ENCODE measurements at regions not wholly inside any gene's neighbourhood (a gene's known extent, or its start where the extent isn't known, plus 50 kb on each side); places are given as distances from the start of the nearest gene placed in this dataset.

GRCh38 chr3:152760024-152760563 lies 74.8 kb upstream of the P2RY1 start:
- Histone ChIP-seq H3K9ac (ENCODE audit: insufficient read depth in 1 of 2, low read depth in 2 of 2, low read length in 2 of 2) (no peak overlapping the region), H3K79me2 (ENCODE audit: control insufficient read depth, insufficient read depth, low read length) (no peaks in the 10 kb centered on the region), H3K9me1 (ENCODE audit: control insufficient read depth, insufficient read depth, low read length) (no peaks in the 10 kb centered on the region), H3K4me2 (ENCODE audit: insufficient read depth, low read length) (no peak overlapping the region), H2AFZ (ENCODE audit: low read depth, low read length) (no peak overlapping the region), H3K4me1 (replicated peaks in 1 of 2; ENCODE audit: control insufficient read depth in 2 of 2, insufficient read depth in 2 of 2, low read length in 2 of 2) (no peaks in the 10 kb centered on the region), H3K36me3 (ENCODE audit: control insufficient read depth, insufficient read depth, low read length) (no peaks in the 10 kb centered on the region), H3K4me3 (no peak overlapping the region), H3K27me3 (ENCODE audit: control insufficient read depth in 2 of 2, insufficient read depth in 2 of 2, low read length in 2 of 2) (no peaks in the 10 kb centered on the region), H3K27ac (ENCODE audit: extremely low read depth, low read depth, low read length) (no peak overlapping the region), H4K20me1 (replicated peaks; ENCODE audit: control insufficient read depth, insufficient read depth, low read length) (no peaks in the 10 kb centered on the region), H3K9me3 (replicated peaks; ENCODE audit: control insufficient read depth, insufficient read depth, low read depth, low read length) (no peaks in the 10 kb centered on the region)
- intact Hi-C loops (cut with micrococcal nuclease): no loop called here
- TF ChIP-seq ZNF24 (IDR thresholded peaks at IDR 0.05) (0 out of 2 replicates have a peak, but pooled peaks have one; percentile 16), CREBBP (IDR thresholded peaks at IDR 0.05; ENCODE audit: low read depth, low read length) (no peak)
- CTCF ChIA-PET (ENCODE audit: low intra/inter-chr PET ratio): no interaction called here
- WGBS (ENCODE audit: insufficient coverage, low coverage, missing lambda C conversion rate): 42% methylated on average over 4 of the region's 4 CpGs
- FAIRE-seq: no peak
- in situ Hi-C loops (cut with MboI): no loop called here
- BruUV-seq (replicated peaks): no TSS peak
- no peak for ATAC-seq
- POLR2A ChIA-PET: no interaction called here
- no peak for DNase-seq (ENCODE audit: extremely low read depth in 1 of 4, low spot score in 3 of 4)

- Histone ChIP-seq H2AFZ (ENCODE audit: low read depth, low read length) (no peak overlapping the region), H3K9me3 (replicated peaks; ENCODE audit: control insufficient read depth, insufficient read depth, low read depth, low read length) (no peaks in the 10 kb centered on the region), H3K4me1 (replicated peaks in 1 of 2; ENCODE audit: control insufficient read depth in 2 of 2, insufficient read depth in 2 of 2, low read length in 2 of 2) (no peaks in the 10 kb centered on the region), H3K27me3 (ENCODE audit: control insufficient read depth in 2 of 2, insufficient read depth in 2 of 2, low read length in 2 of 2) (no peaks in the 10 kb centered on the region), H3K27ac (ENCODE audit: extremely low read depth, low read depth, low read length) (no peak overlapping the region), H3K4me2 (ENCODE audit: insufficient read depth, low read length) (no peak overlapping the region), H3K9me1 (ENCODE audit: control insufficient read depth, insufficient read depth, low read length) (no peaks in the 10 kb centered on the region), H3K4me3 (no peak overlapping the region), H4K20me1 (replicated peaks; ENCODE audit: control insufficient read depth, insufficient read depth, low read length) (no peaks in the 10 kb centered on the region), H3K36me3 (ENCODE audit: control insufficient read depth, insufficient read depth, low read length) (no peaks in the 10 kb centered on the region), H3K79me2 (ENCODE audit: control insufficient read depth, insufficient read depth, low read length) (no peaks in the 10 kb centered on the region), H3K9ac (ENCODE audit: insufficient read depth in 1 of 2, low read depth in 2 of 2, low read length in 2 of 2) (no peak overlapping the region)
- ATAC-seq: no peak
- FAIRE-seq: no peak
- in situ Hi-C loops (cut with MboI) (no loop called here), intact Hi-C loops (cut with micrococcal nuclease) (no loop called here)
- BruUV-seq (replicated peaks): no TSS peak
- TF ChIP-seq ZBED1 (IDR thresholded peaks at IDR 0.05): no peak
- TF ChIP-seq CUX1 (CRISPR knock-in tag; IDR thresholded peaks at IDR 0.05): no peak
- ChIA-PET CTCF (ENCODE audit: low intra/inter-chr PET ratio) (no interaction called here), POLR2A (no interaction called here)
- 39% methylated on average over 3 of the region's 3 CpGs for WGBS (ENCODE audit: insufficient coverage, low coverage, missing lambda C conversion rate)
- DNase-seq (ENCODE audit: extremely low read depth in 1 of 4, low spot score in 3 of 4): no peak
These were observed 74.3 kb upstream of the P2RY1 start for GRCh38 chr3:152760591-152760990.

Measured in K562 (cell line).